Peyer's patch (tissue), 4 donors: ENCODE measurements at regions not wholly inside any gene's neighbourhood (a gene's known extent, or its start where the extent isn't known, plus 50 kb on each side); places are given as distances from the start of the nearest gene placed in this dataset.

Experiments used
- DNase-seq, 3 donors: peaks; one replicate each; pipeline ENCODE4 v3.0.0-alpha.2; 2017 to 2019
- H3K27ac ChIP-seq, 4 donors: fragments of 200-600 bp; sonication (generic); one replicate each; pipeline ENCODE4 v1.5.1; 2016 to 2019
- H3K27me3 ChIP-seq, 2 donors: fragments of 200-600 bp; sonication (generic); one replicate each; pipeline ENCODE4 v1.5.1; 2019
- H3K36me3 ChIP-seq, 3 donors: fragments of 200-600 bp; sonication (generic); one replicate each; pipeline ENCODE4 v1.5.1; 2016 to 2019
- H3K4me1 ChIP-seq, 4 donors: fragments of 200-600 bp; sonication (generic); one replicate each; pipeline ENCODE4 v1.5.1; 2016 to 2019
- H3K4me3 ChIP-seq, 4 donors: fragments of 200-600 bp; sonication (generic); 1 replicate in 3 of 4; 2 replicates in 1 of 4; pipeline ENCODE4 v1.5.1; 2016 to 2019; ENCODE audit warnings: mild to moderate bottlenecking in 1 of 4
- H3K9me3 ChIP-seq, 4 donors: fragments of 200-600 bp; sonication (generic); one replicate each; pipeline ENCODE4 v1.5.1; 2016 to 2019; ENCODE audit warnings: mild to moderate bottlenecking in 1 of 4
- CTCF ChIP-seq, 6 experiments: fragments of 450-650 bp in 4 of 6; fragments of 200-600 bp in 2 of 6; sonication (generic) in 1 of 6; IDR thresholded peaks; one replicate each; pipeline ENCODE4 v1.5.1; 2017 to 2019; ENCODE audit warnings: antibody characterized with exemption in 6 of 6, mild to moderate bottlenecking in 3 of 6, moderate library complexity in 1 of 6
- POLR2A ChIP-seq, 2 donors: fragments of 450-650 bp; IDR thresholded peaks; one replicate each; pipeline ENCODE4 v1.5.1; 2017; ENCODE audit warnings: antibody characterized with exemption in 2 of 2, mild to moderate bottlenecking in 2 of 2, moderate library complexity in 2 of 2

- no peaks in the 10 kb centered on the region for H3K36me3 ChIP-seq
- H3K9me3 ChIP-seq: no peaks in the 10 kb centered on the region
- H3K27me3 ChIP-seq: no peaks in the 10 kb centered on the region
- no peaks in the 10 kb centered on the region for H3K4me1 ChIP-seq
- no peak overlapping the region for H3K4me3 ChIP-seq
- no peak overlapping the region for H3K27ac ChIP-seq
- no peak for TF ChIP-seq CTCF (IDR thresholded peaks at IDR 0.05)
- no peak for TF ChIP-seq POLR2A (IDR thresholded peaks at IDR 0.05)
- DNase-seq: no peak
Observed at GRCh38 chr4:19657856-19658255, 593.8 kb upstream of the SLIT2 start.

DNA sequence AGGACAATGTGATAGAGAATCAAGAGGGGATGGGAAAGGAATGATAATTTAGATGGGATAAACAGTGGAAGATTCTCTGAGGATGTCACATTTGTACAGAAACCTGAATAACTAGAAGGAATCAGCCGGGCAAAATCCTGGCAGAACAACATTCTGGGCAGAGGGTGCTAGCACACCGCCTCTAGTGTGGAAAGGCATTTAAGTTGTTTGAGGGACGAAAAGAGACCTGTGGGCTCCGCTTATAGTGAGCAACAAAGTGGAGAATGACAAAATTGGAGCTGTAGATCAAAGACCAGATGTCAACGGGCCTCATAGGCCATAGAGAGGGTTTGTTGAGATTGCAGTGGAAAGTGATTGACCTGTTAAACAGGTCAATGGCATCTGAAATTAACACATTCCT lies 596.0 kb upstream of the SLIT2 start:
- Histone ChIP-seq H3K27me3 (no peaks in the 10 kb centered on the region), H3K36me3 (no peaks in the 10 kb centered on the region), H3K4me1 (no peaks in the 10 kb centered on the region), H3K27ac (no peak overlapping the region), H3K9me3 (no peaks in the 10 kb centered on the region), H3K4me3 (no peak overlapping the region)
- no peak for DNase-seq
- TF ChIP-seq CTCF (IDR thresholded peaks at IDR 0.05) (no peak), POLR2A (IDR thresholded peaks at IDR 0.05) (no peak)

GRCh38 chr4:19650903-19651864 lies 600.5 kb upstream of the SLIT2 start:
- no peak for DNase-seq
- TF ChIP-seq CTCF (IDR thresholded peaks at IDR 0.05): no peak
- no peaks in the 10 kb centered on the region for H3K36me3 ChIP-seq

DNA sequence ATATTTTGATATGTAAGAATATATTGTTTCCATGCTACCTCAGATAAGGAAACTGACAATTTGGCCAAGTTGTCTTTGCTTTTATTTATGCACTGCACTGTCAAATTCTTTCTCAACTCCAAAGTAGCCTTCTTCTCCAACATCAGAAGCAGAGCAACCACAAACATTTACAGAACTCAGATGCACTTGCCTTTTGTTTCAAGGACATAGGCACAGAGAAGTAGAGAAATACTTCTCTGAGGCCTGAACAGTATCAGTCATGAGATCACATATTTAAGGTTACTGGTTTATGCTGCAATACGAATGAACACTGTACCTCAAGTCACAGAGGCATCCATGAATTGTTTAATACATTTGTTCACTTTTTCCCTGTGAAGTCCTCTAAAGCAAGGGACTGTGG lies 606.1 kb upstream of the SLIT2 start:
- H3K27me3 ChIP-seq: no peaks in the 10 kb centered on the region
- DNase-seq: no peak
- no peak for TF ChIP-seq POLR2A (IDR thresholded peaks at IDR 0.05)
- TF ChIP-seq CTCF (IDR thresholded peaks at IDR 0.05): no peak
- no peaks in the 10 kb centered on the region for H3K4me1 ChIP-seq
- no peak overlapping the region for H3K27ac ChIP-seq
- no peaks in the 10 kb centered on the region for H3K36me3 ChIP-seq
- H3K4me3 ChIP-seq: no peak overlapping the region
- no peaks in the 10 kb centered on the region for H3K9me3 ChIP-seq

More at GRCh38 chr4:19650903-19651864, 600.5 kb upstream of the SLIT2 start:
- Histone ChIP-seq H3K4me1 (no peaks in the 10 kb centered on the region), H3K27ac (no peak overlapping the region), H3K4me3 (no peak overlapping the region), H3K9me3 (no peaks in the 10 kb centered on the region), H3K27me3 (no peaks in the 10 kb centered on the region)

DNA sequence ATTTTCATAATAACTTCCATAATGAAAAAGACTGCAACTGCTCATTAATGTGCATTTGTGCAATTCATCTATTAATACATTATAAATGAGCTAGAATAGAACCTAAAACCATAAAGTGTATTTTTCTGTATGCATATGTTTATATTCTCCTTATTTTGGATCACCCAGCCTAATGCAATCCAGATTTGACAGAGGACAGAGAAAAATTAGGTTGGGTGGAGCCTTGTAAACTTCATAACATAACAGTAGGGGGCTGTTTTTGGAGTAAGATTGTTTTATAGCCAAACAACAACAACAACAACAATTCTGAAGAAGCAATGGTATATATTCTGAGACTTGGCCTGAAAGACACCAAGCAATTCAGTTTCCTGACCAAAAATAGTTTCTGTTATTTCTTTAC lies 615.3 kb upstream of the SLIT2 start:
- H3K9me3 ChIP-seq: no peaks in the 10 kb centered on the region

More for the DNA sequence above, 615.3 kb upstream of the SLIT2 start:
- H3K4me3 ChIP-seq: no peak overlapping the region
- no peaks in the 10 kb centered on the region for H3K4me1 ChIP-seq
- H3K27me3 ChIP-seq: no peaks in the 10 kb centered on the region
- H3K36me3 ChIP-seq: no peaks in the 10 kb centered on the region
- no peak overlapping the region for H3K27ac ChIP-seq
- no peak for TF ChIP-seq POLR2A (IDR thresholded peaks at IDR 0.05)
- TF ChIP-seq CTCF (IDR thresholded peaks at IDR 0.05): no peak
- DNase-seq: no peak
